ENCODE measurements at regions not wholly inside any gene's neighbourhood (a gene's known extent, or its start where the extent isn't known, plus 50 kb on each side); places are given as distances from the start of the nearest gene placed in this dataset.
"Not testable (repeated sequence)": the region's sequence is repeated elsewhere in the genome, so short reads cannot be mapped to it uniquely, and the experiment has no call there.

DNA sequence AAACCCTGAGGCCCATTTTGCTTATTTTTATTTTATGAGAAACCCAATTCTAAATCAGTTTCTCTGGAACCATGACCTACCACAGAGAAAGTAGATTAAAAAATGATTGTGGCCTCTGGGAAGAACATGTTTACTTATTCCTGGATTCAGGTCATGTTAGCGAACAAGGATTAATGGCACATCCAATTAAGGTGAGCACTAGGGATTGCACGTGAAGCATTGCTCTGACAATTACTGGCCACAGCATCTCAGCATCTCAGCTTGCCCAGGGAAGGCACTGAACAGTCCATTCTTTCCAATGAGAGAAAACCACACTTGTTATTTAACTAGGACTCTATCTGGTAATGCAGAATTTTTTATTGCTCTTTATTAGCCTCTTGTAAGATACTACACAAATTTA is 119.8 kb downstream of the ZNF330 start:
- no peak for DNase-seq (ENCODE audit: insufficient read length, low spot score)
- no peak for FAIRE-seq

DNA sequence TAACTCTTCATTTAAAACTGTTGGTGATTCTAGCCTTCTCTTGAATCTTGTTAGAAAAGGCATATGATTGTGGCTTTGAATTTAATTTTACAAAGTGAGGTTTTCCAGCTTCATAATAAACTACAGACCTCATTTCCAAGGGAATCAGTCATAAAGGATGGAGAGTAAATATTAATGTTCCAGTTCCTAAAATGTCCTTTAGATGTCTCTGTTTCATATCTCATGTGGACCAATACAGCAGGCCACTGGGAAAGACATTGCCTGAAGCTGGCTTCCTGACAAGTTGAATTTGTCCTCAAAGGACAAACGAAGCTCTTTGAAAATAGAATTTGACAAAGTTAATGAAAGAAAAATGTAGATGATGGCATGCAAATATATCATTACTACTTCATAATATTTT is 125.4 kb downstream of the ZNF330 start:
- FAIRE-seq (peak; percentile 51), DNase-seq (ENCODE audit: insufficient read length, low spot score) (no peak)

DNA sequence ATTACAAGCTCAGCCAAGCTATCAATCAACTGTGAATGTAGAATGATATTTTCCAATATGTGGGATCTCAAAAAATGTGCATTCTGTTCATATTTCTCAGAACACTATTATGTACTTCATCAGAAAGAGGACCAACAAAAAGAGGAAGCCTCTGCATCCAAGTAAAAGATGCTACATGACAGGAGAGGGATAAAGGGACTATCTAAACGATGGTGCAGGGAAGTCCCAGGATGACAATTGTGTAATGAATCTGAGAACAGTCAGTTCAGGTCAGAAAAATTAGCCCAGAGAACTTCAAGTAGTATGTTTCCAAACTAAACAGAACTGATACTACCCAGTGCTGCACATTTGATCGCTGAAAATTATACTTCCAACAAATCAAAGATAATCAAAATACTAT is 127.0 kb downstream of the ZNF330 start:
- FAIRE-seq (no peak), DNase-seq (ENCODE audit: insufficient read length, low spot score) (no peak)

DNA sequence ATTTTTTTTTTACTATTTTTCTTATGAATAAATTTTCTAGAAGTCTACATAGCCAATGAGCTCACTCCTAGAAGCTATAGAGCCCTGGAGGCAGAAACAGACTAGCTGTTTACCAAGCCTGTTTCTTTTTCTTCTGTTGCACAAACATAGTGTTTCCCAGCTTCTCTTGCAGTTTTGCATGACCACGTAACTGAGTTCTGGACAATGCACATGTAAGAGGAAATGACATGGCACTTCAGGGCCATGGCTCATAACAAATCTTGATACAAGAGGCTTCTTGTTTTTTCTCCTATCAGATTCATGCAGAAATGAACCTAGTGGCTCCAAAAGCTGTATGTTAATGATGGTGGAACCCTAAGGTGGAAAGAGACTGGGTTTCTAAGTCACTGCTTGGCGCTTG is 127.4 kb downstream of the ZNF330 start:
- FAIRE-seq (no peak), DNase-seq (ENCODE audit: insufficient read length, low spot score) (no peak)

DNA sequence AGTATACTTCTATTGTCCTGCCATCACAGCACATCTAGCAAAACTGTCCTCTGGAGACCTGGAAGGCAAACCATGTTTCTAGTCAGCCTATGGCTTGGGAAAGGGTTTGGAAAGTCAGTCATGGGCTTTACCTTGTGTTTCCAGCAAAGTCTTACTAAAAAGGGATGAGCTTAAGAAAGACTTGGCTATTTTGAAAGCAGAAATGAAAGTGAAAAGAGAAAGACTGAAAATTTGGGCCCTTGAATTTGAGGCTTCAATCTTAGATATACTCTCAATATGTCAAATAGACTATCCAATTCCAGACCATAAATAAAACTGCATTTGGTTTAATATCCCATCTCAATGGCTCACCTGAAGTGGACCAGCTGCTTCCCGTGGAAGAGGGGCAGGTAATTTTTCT is 127.9 kb downstream of the ZNF330 start:
- DNase-seq (ENCODE audit: insufficient read length, low spot score), result no peak
- FAIRE-seq, result no peak

DNA sequence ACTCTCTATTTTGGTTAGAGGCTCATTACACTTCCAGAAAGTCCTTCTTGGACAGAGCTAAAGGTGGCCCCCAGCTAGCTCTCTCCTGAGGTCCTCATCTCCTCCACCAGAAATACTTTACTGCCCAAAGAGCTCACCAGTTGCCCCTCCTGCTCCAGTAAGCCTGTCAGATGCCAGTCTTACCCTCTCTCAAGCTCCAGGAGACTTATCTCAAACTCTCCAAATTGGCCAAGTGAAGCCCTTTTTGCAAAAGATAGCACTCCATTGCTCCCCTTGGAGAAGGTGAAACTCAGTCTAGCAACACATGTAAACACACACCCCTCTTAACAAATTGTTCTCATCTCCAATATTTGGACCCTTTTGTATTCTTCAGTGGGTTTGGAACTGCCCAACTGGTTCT is 128.5 kb downstream of the ZNF330 start:
- FAIRE-seq, result no peak
- no peak for DNase-seq (ENCODE audit: insufficient read length, low spot score)

DNA sequence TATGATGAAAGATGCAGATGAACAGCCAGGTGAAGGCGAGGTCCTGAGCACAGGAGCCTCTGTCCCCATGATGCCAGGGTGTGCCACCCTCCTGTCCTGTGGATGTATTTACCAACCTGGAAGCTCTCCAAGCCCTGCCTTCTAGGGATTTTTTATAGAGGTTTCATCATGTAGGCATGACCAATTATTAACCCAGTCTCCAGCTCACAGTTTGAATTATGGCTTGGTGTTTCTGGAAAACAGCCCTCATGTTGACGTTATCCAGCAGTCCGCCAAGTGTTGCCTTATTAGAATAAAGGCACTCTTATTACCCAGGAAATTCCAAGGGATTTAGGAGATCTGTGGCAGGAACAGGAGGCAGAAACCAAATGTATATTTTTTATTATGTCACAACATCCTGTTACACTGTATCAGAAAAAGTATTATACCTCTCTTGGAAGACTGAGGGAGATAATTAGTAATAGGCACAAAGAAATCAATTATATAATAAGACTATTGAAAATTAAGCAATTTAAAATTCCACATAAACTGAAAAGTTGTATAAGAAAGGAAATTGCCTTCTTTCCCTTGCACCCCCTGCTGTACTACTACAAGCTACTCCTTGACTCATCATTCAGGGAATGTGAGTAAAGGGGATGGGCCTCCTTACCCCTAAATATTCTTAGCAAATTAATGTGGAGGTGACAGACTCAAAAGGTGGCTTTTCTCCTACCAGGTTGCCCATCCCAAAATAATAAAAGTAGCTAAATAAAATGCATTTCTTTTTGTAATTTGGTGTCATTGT is 129.6 kb downstream of the ZNF330 start:
- no peak for FAIRE-seq
- no peak for DNase-seq (ENCODE audit: insufficient read length, low spot score)

DNA sequence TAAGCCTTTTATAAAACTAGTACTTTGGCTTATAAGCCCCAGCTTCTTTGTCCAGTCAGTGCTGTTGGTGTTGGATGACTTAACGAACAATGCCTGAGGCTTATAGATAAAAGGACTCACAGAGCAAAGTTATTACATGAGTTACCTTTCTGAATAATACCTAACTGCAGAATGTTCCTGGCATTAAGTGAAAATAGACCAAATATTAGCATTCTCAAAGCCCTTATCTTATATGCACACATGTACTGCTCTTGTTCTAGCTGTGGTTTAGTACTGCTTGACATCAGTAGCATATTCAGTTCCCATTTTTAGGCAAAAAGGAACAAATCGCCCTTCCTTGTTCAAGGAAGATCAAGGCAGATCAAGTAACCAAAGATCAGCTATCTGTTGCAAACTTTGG is 131.6 kb downstream of the ZNF330 start:
- DNase-seq (ENCODE audit: insufficient read length, low spot score) (no peak), FAIRE-seq (no peak)

DNA sequence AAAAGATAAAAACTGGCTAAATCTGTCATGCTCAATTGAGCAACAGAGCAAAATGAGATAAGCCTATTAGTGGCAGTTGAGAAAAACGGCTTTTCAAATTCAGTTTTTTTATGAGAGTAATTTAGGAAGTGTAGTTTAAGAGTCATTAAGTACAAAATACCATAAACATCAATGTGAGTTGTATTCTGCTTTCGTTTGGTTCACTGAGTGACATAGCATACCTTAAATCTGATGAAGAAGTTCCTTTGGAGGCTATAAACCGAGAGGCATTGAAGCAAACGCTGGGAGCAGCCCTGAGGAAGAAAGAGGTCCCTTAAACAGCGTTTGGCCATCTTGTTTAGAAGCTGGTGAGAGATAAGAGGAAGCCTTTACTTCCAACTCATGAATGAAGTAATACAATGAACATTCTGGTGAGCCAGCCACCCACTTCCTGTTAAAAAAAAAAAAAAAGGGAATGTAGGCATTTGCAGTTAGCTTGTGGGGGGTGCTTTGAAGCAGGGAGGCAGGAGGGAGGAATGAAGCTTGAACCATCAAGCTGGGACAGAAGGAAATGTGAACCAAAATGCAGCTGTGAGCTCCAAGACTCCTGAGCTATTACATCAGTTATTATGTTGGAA is 132.3 kb downstream of the ZNF330 start:
- no peak for FAIRE-seq
- DNase-seq (ENCODE audit: insufficient read length, low spot score), result no peak

DNA sequence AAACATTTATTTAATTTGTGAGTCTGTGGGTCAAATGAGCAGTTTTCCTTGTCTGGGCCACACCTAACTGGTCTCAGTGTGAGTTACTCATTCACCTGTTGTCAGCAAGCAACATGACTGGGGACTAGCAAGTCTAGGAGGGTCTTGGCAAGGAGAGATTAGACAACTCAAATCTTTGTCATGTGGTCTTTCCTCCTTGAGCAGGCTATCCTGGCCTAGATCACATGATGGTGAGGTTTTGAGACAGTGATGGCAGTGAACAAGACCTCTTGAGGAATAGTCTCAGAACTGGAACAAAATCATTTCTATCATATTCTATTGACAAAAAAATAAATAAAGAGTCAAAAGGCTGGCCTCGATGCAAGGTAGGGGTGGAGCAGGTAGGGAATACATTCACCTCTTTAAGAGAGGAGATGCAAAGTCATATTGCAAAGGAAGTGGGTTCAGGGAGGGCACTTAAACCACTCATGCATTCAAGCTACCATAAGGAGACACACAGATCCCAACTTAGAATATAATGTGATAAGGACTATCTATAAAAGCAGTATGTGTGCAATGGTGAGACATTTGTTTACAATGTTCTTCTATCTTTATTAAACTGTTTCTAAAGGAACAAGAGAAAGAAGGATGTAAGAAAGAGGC is 135.7 kb downstream of the ZNF330 start:
- DNase-seq (ENCODE audit: insufficient read length, low spot score) (no peak), FAIRE-seq (no peak)

DNA sequence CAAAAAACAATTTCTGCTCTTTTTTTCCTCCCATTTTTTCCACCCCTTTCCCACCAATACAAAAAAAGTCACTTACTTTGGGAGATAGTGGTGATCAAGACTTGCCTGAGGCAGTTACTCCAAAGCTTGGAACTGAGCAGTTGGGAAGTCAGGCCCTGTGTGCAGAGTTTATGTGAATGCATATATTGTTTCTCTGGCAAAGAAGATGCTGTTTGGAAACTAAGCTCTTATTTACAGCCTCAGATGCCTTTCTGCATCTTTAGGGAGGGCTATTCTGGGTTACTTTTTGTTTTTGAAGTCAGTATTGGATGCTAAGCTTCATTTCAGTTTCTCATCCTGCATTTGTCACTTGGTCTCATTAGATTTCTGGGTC is 136.3 kb downstream of the ZNF330 start:
- FAIRE-seq (no peak), DNase-seq (ENCODE audit: insufficient read length, low spot score) (no peak)

DNA sequence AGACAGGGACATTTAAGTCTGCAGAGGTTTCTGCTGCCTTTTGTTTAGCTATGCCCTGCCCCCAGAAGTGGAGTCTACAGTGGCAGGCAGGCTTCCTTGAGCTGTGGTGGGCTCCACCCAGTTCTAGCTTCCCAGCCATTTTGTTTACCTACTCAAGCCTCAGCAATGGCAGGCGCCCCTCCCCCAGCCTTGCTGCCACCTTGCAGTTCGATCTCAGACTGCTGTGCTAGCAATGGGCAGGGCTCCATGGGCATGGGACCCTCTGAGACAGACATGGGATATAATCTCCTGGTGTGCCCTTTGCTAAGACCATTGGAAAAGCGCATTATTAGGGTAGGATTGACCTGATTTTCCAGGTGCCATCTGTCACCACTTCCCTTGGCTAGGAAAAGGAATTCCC is 147.5 kb downstream of the ZNF330 start:
- DNase-seq (ENCODE audit: insufficient read length, low spot score); FAIRE-seq: not testable (repeated sequence)

DNA sequence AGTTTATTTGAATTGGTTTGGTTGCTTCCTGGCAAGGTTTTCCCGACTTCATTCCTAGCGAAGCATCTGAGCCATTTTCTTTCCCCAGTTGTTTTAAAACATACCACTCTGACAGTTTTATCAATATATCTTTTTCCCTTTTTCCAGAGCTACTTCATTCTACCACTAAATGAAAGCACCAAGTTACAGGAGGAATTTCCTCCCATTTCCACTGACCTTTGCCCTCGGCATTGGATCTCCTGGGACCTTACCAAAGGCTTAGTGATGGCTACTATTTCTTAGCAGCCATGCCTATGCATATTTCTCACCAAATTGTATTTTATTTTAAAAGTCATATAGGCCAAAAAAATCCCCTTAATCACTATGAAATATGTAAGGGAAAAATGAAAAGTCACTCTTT is 150.5 kb downstream of the ZNF330 start:
- no peak for FAIRE-seq
- no peak for DNase-seq (ENCODE audit: insufficient read length, low spot score)

DNA sequence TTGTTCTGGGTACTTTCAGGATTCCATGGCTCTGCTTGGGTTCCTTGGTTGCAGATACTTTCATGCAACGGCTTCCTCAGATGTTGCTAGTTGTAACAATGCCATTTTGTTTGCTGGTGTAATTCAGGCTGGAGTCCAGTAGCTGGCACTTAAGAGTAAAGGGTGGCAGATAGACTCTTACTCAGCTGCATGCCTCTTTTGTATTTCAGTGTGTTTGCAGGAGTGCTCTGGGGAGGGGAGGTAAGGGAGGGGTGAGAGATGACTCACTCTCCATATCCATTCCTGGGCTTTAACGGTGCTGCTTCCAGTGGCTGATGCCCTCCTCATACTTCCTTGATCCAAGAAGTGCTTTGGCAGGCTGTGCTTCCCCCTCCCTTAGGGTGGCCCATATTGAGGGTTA is 155.2 kb downstream of the ZNF330 start:
- DNase-seq (ENCODE audit: insufficient read length, low spot score) (no peak), FAIRE-seq (no peak)

DNA sequence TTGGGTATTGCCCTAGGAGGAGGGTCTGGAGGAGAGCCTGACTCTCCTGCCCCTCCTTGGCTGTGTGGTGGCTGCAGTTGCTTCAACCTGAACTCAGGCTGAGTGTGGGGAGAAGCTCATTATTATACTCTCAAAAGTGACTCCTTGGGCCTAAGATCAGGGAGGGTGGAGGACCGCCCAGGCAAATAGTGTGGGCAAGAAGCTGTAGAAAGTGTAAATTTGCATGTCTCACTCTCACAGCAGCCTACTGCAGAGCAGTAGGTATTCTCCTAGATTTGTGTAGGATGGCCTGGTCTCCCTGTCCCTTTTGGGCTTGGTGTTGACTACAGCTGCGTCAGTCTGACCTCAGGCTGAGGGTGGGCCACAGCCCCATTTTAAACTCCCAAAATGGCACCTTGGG is 156.1 kb downstream of the ZNF330 start:
- DNase-seq (ENCODE audit: insufficient read length, low spot score) (no peak), FAIRE-seq (no peak)

DNA sequence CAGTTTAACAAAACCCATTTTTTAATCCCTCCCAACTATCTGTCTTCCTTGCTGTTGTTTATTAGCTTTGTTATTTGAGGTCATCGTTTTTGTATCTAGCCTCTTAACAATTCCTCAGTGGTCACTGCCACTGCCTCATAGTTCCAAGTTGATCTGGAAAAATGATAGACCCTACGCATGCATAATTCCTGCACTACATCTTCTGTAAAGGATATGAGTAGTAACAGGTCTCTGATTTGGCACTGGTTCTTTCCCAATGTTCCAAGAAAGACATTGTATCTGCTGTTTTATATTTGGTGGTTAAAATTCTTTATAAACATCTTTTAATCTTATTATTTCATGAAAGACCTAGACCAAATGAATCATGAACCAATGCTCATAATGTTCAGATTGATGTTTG is 166.6 kb downstream of the ZNF330 start:
- no peak for DNase-seq (ENCODE audit: insufficient read length, low spot score)
- no peak for FAIRE-seq

DNA sequence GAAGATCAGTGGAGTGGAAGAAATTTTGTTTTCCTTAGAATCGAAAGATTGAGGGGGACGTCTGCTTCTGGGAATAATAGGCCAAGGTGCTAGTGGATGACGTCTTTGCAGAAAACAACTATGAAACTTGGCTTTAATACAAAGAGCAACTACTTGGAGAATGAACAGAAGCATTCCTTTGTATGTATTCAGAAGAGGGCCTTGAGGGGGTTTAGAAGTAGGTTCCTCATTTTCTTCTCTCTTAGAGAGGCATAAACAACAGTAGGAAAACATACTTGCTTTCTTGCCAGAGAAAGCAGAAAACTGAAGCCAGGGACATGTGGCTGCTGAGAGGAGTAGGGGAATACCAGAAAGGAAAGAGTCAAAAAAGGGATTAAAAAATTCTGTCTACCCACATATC is 167.8 kb downstream of the ZNF330 start:
- DNase-seq (ENCODE audit: insufficient read length, low spot score) (no peak), FAIRE-seq (no peak)

DNA sequence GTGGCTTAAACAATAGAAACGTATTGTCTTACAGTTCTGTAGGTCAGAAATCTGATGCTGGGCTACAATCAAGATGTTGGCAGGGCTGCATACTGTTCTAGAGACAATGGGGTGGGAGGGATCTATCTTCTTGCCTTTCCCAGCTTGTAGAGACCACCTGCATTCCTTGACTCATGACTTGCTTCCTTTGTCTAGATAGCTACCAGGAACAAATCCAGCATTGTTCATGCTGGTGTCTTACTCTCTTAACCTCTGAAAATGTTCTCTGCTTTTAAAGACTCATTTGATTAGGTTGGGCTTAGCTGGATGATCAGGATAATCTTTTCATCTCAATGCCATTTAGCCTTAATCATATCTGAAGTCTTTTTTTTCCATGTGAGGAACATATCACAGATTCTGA is 169.0 kb downstream of the ZNF330 start:
- FAIRE-seq (no peak), DNase-seq (ENCODE audit: insufficient read length, low spot score) (no peak)

DNA sequence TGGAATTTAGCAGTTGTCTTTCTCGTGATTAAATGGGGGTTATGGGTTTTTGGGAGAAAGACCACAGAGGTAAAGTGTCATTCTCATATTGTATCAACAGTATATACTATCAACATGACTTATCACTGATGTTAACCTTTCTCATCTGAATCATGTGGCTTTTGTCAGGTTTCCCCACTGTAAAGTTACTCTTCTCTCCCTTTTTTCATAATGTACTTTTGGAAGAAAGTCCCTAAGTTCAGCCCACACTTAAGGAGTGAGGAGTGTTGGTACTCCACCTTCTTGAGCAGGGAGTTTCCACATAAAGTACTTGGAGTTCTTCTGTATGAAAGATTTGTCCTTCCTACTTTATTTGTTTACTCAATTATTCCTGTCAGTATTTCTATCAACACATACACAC is 169.9 kb downstream of the ZNF330 start:
- no peak for FAIRE-seq
- no peak for DNase-seq (ENCODE audit: insufficient read length, low spot score)

DNA sequence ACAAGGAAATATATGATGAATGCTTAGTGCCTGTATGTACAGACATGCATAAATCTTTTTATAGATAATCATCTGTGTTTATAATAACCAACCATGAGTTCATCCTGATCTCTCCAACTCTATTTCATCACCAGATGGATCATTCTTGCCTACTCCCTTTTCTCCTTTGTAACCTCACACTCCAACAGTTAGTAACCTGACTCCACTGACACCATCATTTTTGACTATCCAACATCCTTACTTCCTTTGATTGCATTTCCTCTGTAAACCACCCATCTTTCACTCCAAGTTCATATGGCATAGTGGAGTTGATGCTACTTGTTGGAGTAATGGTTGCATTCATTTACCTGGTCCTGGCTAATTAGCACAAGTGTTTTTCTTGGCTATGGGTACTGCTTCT is 170.6 kb downstream of the ZNF330 start:
- DNase-seq (ENCODE audit: insufficient read length, low spot score) (no peak), FAIRE-seq (no peak)

DNA sequence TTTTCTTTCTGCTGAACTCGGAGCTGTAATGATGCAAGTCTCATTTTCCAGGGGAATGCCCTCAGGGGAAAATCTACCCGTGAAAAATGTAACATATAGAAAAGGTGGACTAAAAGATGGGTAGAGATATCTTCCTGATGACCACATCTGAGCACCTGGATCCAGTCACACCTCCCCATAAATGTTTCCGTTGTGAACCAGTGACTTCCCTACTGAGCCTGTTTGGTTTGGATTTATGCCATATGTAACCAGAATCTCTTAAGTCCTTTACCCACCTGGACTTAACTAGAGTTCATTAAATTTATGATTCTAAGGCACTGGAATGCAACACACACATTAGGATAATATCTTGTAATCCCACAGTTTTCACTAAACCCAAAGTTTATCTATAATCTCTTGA is 171.1 kb downstream of the ZNF330 start:
- FAIRE-seq (no peak), DNase-seq (ENCODE audit: insufficient read length, low spot score) (no peak)

DNA sequence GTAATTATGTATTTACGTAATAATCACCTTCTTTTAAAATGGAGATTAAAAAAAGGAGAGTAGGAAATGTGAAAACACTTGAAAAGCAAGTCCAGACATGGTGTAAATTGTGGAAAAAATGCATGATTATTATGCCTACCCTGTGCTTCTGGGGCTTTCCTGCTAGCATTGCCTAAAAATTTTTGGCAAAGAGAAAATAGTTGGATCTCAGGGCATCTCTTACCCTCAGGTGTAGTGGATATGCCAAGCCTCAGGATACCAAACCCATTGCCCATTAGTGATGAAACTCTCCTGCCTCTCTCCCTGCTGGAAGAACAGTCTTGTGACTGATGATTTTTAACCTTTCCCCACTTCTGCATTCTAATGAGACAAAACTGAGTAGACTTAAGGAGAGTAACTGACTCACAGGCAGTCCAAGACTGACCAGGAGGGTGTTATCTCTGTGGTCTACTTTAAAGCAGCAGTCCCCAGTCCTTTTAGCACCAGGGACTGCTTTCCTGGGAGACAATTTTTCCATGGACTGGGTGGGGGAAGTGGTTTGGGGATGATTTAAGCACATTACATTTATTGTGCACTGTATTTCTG is 174.6 kb downstream of the ZNF330 start:
- DNase-seq (ENCODE audit: insufficient read length, low spot score) (no peak), FAIRE-seq (no peak)
